Suprapubic skin (tissue), 3 donors: ENCODE measurements at regions not wholly inside any gene's neighbourhood (a gene's known extent, or its start where the extent isn't known, plus 50 kb on each side); places are given as distances from the start of the nearest gene placed in this dataset.

Experiments used
- POLR2A ChIP-seq, 2 donors: fragments of 450-650 bp; IDR thresholded peaks; one replicate each; pipeline ENCODE4 v1.6.1; 2017; ENCODE audit warnings: antibody characterized with exemption in 2 of 2, mild to moderate bottlenecking in 2 of 2, moderate library complexity in 2 of 2
- TF ChIP-seq, protein P1 (sequence below), 2 donors: fragments of 200-600 bp in 1 of 2; fragments of 450-650 bp in 1 of 2; sonication (generic) in 1 of 2; IDR thresholded peaks; one replicate each; pipeline ENCODE4 v1.5.1; 2016 to 2019; ENCODE audit warnings: antibody characterized with exemption in 2 of 2, mild to moderate bottlenecking in 1 of 2, moderate library complexity in 1 of 2

DNA sequence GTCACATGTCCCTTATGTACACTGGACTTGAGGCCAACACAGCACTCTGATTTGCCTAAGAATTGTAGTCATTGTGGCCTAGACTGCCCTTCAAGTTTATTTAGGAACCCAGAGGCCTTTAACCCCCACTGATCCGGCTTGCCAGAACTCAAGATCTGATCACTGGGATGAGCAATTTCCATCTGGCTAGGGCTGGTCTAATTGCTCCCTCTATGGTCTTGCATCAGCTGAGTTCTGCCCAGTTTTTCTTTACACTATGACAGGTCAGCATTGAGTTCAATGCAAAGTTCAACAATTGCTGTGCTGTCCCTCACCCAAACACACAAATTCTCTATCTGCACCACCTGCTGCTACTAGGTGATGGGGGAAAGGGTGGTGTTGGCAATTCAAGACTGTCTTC lies 146.9 kb upstream of the MDGA2 start:
- no peak for TF ChIP-seq POLR2A (IDR thresholded peaks at IDR 0.05)
- TF ChIP-seq, protein P1, sequence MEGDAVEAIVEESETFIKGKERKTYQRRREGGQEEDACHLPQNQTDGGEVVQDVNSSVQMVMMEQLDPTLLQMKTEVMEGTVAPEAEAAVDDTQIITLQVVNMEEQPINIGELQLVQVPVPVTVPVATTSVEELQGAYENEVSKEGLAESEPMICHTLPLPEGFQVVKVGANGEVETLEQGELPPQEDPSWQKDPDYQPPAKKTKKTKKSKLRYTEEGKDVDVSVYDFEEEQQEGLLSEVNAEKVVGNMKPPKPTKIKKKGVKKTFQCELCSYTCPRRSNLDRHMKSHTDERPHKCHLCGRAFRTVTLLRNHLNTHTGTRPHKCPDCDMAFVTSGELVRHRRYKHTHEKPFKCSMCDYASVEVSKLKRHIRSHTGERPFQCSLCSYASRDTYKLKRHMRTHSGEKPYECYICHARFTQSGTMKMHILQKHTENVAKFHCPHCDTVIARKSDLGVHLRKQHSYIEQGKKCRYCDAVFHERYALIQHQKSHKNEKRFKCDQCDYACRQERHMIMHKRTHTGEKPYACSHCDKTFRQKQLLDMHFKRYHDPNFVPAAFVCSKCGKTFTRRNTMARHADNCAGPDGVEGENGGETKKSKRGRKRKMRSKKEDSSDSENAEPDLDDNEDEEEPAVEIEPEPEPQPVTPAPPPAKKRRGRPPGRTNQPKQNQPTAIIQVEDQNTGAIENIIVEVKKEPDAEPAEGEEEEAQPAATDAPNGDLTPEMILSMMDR (IDR thresholded peaks at IDR 0.05): no peak
